ENCODE measurements at regions not wholly inside any gene's neighbourhood (a gene's known extent, or its start where the extent isn't known, plus 50 kb on each side); places are given as distances from the start of the nearest gene placed in this dataset.

DNA sequence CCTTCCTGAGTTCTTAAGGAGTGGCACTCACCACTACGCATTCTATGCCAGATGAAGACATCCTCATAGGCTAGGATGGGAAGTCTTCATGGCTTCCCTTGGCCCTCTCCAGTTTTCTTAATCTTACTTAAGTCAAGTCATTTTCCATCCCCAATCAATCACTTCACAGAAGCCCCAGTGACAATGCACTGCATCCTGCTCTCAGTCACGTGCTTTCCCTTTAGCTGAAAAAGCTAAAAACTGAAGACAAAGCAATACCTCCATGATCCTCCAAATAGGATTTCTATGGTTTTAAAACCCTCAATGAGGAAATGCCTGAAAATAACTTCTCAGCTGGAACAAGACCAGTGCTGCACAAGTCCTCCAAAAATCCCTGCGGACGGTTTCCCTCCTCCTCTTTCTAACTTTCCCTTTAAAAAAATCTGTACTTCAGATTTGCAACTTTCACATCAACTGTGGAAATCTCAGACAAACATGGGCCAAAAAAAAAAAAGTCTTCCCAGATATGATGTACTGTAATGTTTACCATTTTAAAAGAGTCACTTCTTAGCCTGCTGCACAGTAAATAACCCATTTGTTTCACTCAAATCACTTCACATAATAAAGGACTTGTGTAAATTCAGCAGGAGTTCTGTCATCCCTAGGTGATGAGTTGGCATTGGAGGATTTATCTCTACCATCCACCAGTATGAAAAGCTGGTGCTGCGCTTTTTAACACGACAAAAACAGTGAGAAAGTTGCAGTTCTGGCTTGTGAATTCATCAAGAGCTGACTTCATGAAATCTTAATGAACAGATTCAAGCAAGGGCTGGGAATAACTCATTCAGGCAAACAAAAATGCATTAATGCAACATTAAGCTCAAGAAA, 590.0 kb upstream of the NOX3 start:
- Histone ChIP-seq H3K79me2 (no peaks in the 10 kb centered on the region), H3K4me3 (ENCODE audit: low read depth, low read length) (no peak overlapping the region), H3K9ac (no peak overlapping the region), H3K27me3 (ENCODE audit: control insufficient read depth, insufficient read depth, low read length) (no peaks in the 10 kb centered on the region), H3K9me3 (ENCODE audit: control insufficient read depth, low read length) (no peaks in the 10 kb centered on the region), H3K4me2 (ENCODE audit: low read length) (no peak overlapping the region), H2AFZ (no peak overlapping the region), H3K4me1 (no peaks in the 10 kb centered on the region), H3K27ac (no peak overlapping the region), H3K36me3 (ENCODE audit: control insufficient read depth, insufficient read depth, low read length) (no peaks in the 10 kb centered on the region)
- TF ChIP-seq, protein P1, sequence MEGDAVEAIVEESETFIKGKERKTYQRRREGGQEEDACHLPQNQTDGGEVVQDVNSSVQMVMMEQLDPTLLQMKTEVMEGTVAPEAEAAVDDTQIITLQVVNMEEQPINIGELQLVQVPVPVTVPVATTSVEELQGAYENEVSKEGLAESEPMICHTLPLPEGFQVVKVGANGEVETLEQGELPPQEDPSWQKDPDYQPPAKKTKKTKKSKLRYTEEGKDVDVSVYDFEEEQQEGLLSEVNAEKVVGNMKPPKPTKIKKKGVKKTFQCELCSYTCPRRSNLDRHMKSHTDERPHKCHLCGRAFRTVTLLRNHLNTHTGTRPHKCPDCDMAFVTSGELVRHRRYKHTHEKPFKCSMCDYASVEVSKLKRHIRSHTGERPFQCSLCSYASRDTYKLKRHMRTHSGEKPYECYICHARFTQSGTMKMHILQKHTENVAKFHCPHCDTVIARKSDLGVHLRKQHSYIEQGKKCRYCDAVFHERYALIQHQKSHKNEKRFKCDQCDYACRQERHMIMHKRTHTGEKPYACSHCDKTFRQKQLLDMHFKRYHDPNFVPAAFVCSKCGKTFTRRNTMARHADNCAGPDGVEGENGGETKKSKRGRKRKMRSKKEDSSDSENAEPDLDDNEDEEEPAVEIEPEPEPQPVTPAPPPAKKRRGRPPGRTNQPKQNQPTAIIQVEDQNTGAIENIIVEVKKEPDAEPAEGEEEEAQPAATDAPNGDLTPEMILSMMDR (IDR thresholded peaks at IDR 0.05) = no peak

DNA sequence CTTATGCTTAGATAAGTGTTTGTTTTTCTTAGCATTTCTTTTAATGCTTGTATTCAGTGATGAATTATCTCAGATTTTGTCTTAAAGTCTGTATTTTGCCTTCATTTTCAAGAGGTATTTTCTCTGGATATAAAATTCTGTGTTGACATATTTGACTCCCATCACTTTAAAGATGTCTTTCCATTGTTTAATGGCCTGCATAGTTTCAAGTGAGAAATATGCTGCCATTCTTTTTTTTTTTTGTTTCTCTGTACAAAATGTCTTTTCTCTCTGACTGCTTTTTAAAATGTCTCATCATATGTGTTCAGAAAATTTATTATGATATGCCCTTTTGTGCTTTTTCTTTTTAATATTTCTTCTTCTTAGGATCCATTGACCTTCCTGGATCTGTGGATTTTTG, 578.0 kb upstream of the NOX3 start:
- no peak overlapping the region for H3K4me3 ChIP-seq (ENCODE audit: low read depth, low read length)
- H3K27ac ChIP-seq = no peak overlapping the region
- H2AFZ ChIP-seq = no peak overlapping the region
- no peaks in the 10 kb centered on the region for H3K4me1 ChIP-seq
- no peaks in the 10 kb centered on the region for H3K27me3 ChIP-seq (ENCODE audit: control insufficient read depth, insufficient read depth, low read length)
- TF ChIP-seq, protein P1 (IDR thresholded peaks at IDR 0.05) = no peak
- no peaks in the 10 kb centered on the region for H3K36me3 ChIP-seq (ENCODE audit: control insufficient read depth, insufficient read depth, low read length)
- H3K4me2 ChIP-seq (ENCODE audit: low read length) = no peak overlapping the region
- H3K79me2 ChIP-seq = no peaks in the 10 kb centered on the region
- no peaks in the 10 kb centered on the region for H3K9me3 ChIP-seq (ENCODE audit: control insufficient read depth, low read length)
- H3K9ac ChIP-seq = no peak overlapping the region

DNA sequence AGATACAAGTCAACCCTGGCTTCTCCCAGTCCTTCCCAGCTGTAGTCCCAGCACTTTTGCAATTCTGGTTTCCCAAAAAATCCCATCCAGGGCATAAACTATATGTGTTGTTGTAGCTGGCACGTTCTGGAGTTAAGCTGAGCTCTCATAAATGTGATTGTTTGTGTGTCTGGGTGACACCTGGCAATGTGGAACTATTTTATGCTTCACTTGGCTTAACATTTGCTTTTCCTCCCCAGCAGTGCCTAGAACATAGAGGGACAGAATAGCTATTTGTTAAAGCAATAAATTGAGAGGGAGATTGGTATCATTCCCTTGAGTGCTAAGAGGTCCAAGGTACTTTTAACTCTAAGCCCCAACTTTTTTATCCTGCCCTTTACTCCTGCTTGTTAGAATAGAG, 575.9 kb upstream of the NOX3 start:
- no peaks in the 10 kb centered on the region for H3K36me3 ChIP-seq (ENCODE audit: control insufficient read depth, insufficient read depth, low read length)
- TF ChIP-seq, protein P1 (IDR thresholded peaks at IDR 0.05) = no peak
- H3K4me2 ChIP-seq (ENCODE audit: low read length) = no peak overlapping the region
- H3K27me3 ChIP-seq (ENCODE audit: control insufficient read depth, insufficient read depth, low read length) = no peaks in the 10 kb centered on the region
- H3K9me3 ChIP-seq (ENCODE audit: control insufficient read depth, low read length) = no peaks in the 10 kb centered on the region
- no peak overlapping the region for H2AFZ ChIP-seq
- no peaks in the 10 kb centered on the region for H3K4me1 ChIP-seq
- no peak overlapping the region for H3K9ac ChIP-seq
- H3K4me3 ChIP-seq (ENCODE audit: low read depth, low read length) = no peak overlapping the region
- H3K27ac ChIP-seq = no peak overlapping the region
- H3K79me2 ChIP-seq = no peaks in the 10 kb centered on the region

DNA sequence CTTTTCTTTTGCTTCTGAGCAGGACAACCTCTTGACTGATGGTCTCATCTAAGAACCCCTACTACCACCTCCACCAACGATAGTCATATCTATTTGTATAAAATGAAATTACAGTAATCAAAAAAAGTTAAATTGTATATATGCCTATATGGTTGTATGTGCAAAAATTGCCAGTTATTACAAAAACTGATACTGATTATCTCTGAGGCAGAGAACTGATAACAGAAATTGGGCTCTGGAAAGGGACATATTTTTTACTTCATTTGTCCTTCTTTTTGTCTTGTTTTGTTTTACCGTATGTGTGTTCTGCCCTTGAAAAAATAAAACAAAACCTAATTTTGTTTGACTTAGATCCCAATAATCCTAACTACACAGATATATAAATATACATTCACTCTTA, 574.4 kb upstream of the NOX3 start:
- Histone ChIP-seq H3K4me2 (ENCODE audit: low read length) (no peak overlapping the region), H3K4me1 (no peaks in the 10 kb centered on the region), H3K9me3 (ENCODE audit: control insufficient read depth, low read length) (no peaks in the 10 kb centered on the region), H3K4me3 (ENCODE audit: low read depth, low read length) (no peak overlapping the region), H3K9ac (no peak overlapping the region), H3K79me2 (no peaks in the 10 kb centered on the region), H3K27me3 (ENCODE audit: control insufficient read depth, insufficient read depth, low read length) (no peaks in the 10 kb centered on the region), H2AFZ (no peak overlapping the region), H3K27ac (no peak overlapping the region), H3K36me3 (ENCODE audit: control insufficient read depth, insufficient read depth, low read length) (no peaks in the 10 kb centered on the region)
- TF ChIP-seq, protein P1 (IDR thresholded peaks at IDR 0.05) = no peak
